ENCODE measurements at regions not wholly inside any gene's neighbourhood (a gene's known extent, or its start where the extent isn't known, plus 50 kb on each side); places are given as distances from the start of the nearest gene placed in this dataset.

DNA sequence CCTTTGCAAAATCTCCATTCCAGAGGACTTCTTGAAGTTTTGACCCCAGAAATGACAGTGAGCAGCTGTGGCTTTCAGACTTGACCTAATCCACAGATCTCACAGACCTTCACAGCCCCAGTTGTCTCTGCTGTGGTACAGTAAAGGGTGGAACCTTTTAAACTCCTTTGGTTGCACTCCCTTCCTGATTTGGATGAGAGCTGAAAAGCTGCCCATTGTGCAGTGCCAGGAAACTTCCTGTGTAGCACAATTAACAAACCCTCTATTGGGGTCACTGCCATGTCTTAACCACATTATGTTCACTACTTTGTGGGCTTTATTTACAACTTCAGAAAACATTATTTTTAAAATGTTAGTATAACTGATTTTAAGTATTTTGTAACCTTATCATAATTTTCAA, 56.7 kb upstream of the PCSK5 start:
- no peak for DNase-seq (ENCODE audit: low read depth in 3 of 3, low spot score in 1 of 3)

DNA sequence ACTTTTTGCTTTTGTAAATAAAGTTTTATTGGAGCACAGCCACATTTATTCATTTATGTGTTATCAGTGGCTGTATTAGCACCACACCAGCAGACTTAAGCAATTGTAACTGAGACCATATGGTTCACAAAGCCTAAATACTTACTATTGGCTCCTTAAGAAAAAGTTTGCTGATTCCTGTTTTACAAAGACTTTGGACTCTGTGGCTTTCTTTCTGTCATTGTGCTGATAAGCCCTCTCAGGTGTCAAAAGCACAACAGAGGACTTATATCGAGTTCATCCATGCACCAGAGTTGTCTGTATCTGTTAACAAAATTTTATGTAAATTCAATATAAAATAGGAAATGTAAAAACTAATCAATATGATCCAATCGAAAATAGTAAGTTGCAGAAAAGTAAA, 55.6 kb upstream of the PCSK5 start:
- no peak for DNase-seq (ENCODE audit: low read depth in 3 of 3, low spot score in 1 of 3)
